ENCODE measurements at regions not wholly inside any gene's neighbourhood (a gene's known extent, or its start where the extent isn't known, plus 50 kb on each side); places are given as distances from the start of the nearest gene placed in this dataset.

- no peak for DNase-seq (ENCODE audit: low read depth in 1 of 2, low spot score in 1 of 2)
- no peak overlapping the region for H3K4me3 ChIP-seq (replicated peaks; ENCODE audit: insufficient read depth, low read length)
- TF ChIP-seq, protein P1, sequence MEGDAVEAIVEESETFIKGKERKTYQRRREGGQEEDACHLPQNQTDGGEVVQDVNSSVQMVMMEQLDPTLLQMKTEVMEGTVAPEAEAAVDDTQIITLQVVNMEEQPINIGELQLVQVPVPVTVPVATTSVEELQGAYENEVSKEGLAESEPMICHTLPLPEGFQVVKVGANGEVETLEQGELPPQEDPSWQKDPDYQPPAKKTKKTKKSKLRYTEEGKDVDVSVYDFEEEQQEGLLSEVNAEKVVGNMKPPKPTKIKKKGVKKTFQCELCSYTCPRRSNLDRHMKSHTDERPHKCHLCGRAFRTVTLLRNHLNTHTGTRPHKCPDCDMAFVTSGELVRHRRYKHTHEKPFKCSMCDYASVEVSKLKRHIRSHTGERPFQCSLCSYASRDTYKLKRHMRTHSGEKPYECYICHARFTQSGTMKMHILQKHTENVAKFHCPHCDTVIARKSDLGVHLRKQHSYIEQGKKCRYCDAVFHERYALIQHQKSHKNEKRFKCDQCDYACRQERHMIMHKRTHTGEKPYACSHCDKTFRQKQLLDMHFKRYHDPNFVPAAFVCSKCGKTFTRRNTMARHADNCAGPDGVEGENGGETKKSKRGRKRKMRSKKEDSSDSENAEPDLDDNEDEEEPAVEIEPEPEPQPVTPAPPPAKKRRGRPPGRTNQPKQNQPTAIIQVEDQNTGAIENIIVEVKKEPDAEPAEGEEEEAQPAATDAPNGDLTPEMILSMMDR (IDR thresholded peaks at IDR 0.05; ENCODE audit: insufficient read depth, low read length), result no peak
- TF ChIP-seq GABPA (IDR thresholded peaks at IDR 0.05; ENCODE audit: low read depth) (no peak), POLR2AphosphoS5 (IDR thresholded peaks at IDR 0.05; ENCODE audit: low read depth) (no peak)
- no peaks in the 10 kb centered on the region for H3K27me3 ChIP-seq (ENCODE audit: insufficient read depth, poor library complexity, severe bottlenecking)
- no peak overlapping the region for H3K27ac ChIP-seq (replicated peaks)
Observed at GRCh38 chr5:5816960-5817359, 394.5 kb downstream of the ICE1 start.

DNA sequence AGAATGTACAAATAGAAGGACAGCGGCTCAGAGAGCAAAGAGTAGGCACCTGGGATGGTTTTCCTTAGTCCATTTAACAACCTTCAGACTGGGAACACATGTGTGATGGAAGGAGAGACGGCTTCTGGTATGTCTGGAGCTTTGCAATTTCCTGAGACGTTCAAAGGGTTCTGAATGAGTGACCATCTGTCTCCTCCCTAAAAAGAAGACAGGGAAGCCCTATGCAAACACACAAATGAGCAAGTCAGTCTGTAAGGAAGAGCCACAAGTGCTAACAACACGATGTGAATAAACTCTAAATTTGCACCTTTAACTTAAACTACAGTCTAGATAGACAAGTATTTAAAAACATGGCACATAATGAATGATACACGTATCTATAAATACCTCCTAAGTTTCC lies 391.0 kb downstream of the ICE1 start:
- TF ChIP-seq GABPA (IDR thresholded peaks at IDR 0.05; ENCODE audit: low read depth), result no peak
- TF ChIP-seq, protein P1 (IDR thresholded peaks at IDR 0.05; ENCODE audit: insufficient read depth, low read length), result no peak
- no peak for TF ChIP-seq SPI1 (IDR thresholded peaks at IDR 0.05; ENCODE audit: borderline replicate concordance, low read depth)
- no peak for TF ChIP-seq POLR2AphosphoS5 (IDR thresholded peaks at IDR 0.05; ENCODE audit: low read depth)
- TF ChIP-seq, protein P2, sequence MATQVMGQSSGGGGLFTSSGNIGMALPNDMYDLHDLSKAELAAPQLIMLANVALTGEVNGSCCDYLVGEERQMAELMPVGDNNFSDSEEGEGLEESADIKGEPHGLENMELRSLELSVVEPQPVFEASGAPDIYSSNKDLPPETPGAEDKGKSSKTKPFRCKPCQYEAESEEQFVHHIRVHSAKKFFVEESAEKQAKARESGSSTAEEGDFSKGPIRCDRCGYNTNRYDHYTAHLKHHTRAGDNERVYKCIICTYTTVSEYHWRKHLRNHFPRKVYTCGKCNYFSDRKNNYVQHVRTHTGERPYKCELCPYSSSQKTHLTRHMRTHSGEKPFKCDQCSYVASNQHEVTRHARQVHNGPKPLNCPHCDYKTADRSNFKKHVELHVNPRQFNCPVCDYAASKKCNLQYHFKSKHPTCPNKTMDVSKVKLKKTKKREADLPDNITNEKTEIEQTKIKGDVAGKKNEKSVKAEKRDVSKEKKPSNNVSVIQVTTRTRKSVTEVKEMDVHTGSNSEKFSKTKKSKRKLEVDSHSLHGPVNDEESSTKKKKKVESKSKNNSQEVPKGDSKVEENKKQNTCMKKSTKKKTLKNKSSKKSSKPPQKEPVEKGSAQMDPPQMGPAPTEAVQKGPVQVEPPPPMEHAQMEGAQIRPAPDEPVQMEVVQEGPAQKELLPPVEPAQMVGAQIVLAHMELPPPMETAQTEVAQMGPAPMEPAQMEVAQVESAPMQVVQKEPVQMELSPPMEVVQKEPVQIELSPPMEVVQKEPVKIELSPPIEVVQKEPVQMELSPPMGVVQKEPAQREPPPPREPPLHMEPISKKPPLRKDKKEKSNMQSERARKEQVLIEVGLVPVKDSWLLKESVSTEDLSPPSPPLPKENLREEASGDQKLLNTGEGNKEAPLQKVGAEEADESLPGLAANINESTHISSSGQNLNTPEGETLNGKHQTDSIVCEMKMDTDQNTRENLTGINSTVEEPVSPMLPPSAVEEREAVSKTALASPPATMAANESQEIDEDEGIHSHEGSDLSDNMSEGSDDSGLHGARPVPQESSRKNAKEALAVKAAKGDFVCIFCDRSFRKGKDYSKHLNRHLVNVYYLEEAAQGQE (IDR thresholded peaks at IDR 0.05; ENCODE audit: insufficient replicate concordance, low read depth), result no peak
- Histone ChIP-seq H3K27me3 (ENCODE audit: insufficient read depth, poor library complexity, severe bottlenecking) (peaks cover 3% of the 10 kb centered on the region), H3K4me3 (replicated peaks; ENCODE audit: insufficient read depth, low read length) (no peak overlapping the region), H3K27ac (replicated peaks) (no peak overlapping the region)
- no peak for DNase-seq (ENCODE audit: low read depth in 1 of 2, low spot score in 1 of 2)

DNA sequence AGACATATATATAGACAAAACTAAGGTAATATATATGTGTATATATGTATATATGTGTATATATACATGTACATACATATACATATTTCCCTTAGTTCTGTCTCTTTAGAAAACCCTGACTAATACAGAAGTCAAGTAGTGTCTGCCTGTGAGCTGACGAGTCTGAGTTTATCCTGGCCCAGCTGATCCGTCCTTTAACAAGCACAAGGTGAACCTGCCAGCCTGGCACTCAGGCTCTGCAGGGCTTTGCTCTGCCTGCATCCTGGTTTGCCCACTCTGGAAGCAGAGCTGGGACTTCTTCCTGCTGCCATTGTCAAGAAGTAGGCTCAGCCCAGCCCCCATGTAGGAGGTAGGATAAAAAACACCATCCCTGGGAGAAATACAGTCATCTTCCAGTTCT lies 388.0 kb downstream of the ICE1 start:
- TF ChIP-seq, protein P1 (IDR thresholded peaks at IDR 0.05; ENCODE audit: insufficient read depth, low read length), result no peak
- no peak for DNase-seq (ENCODE audit: low read depth in 1 of 2, low spot score in 1 of 2)
- Histone ChIP-seq H3K27ac (replicated peaks) (no peak overlapping the region), H3K4me3 (replicated peaks; ENCODE audit: insufficient read depth, low read length) (no peak overlapping the region), H3K27me3 (ENCODE audit: insufficient read depth, poor library complexity, severe bottlenecking) (peaks cover 3% of the 10 kb centered on the region)

- H3K27me3 ChIP-seq (ENCODE audit: insufficient read depth, poor library complexity, severe bottlenecking), result peaks cover 3% of the 10 kb centered on the region
- no peak overlapping the region for H3K27ac ChIP-seq (replicated peaks)
- TF ChIP-seq SPI1 (IDR thresholded peaks at IDR 0.05; ENCODE audit: borderline replicate concordance, low read depth) (no peak), GABPA (IDR thresholded peaks at IDR 0.05; ENCODE audit: low read depth) (no peak), POLR2AphosphoS5 (IDR thresholded peaks at IDR 0.05; ENCODE audit: low read depth) (no peak)
- TF ChIP-seq, protein P1 (IDR thresholded peaks at IDR 0.05; ENCODE audit: insufficient read depth, low read length), result no peak
- TF ChIP-seq, protein P2 (IDR thresholded peaks at IDR 0.05; ENCODE audit: insufficient replicate concordance, low read depth), result no peak
- no peak overlapping the region for H3K4me3 ChIP-seq (replicated peaks; ENCODE audit: insufficient read depth, low read length)
- no peak for DNase-seq (ENCODE audit: low read depth in 1 of 2, low spot score in 1 of 2)
Observed at GRCh38 chr5:5805916-5806315, 383.4 kb downstream of the ICE1 start.

Measured in HL-60 (cell line).